ENCODE measurements at regions not wholly inside any gene's neighbourhood (a gene's known extent, or its start where the extent isn't known, plus 50 kb on each side); places are given as distances from the start of the nearest gene placed in this dataset.

GRCh38 chr10:78893217-78893616, 175.5 kb upstream of the ZMIZ1 start:
- Histone ChIP-seq H3K9me2 (ENCODE audit: insufficient read depth) (no peaks in the 10 kb centered on the region), H3K4me2 (ENCODE audit: low read length) (no peak overlapping the region), H3K27ac (ENCODE audit: low read depth, low read length) (no peak overlapping the region), H3K9ac (ENCODE audit: low read length) (no peak overlapping the region), H4K20me1 (ENCODE audit: insufficient read depth) (no peaks in the 10 kb centered on the region), H3K79me2 (ENCODE audit: insufficient read depth, low read length) (no peaks in the 10 kb centered on the region), H2AFZ (ENCODE audit: low read depth, low read length, poor library complexity, severe bottlenecking) (no peak overlapping the region), H3K36me3 (ENCODE audit: control insufficient read depth in 1 of 2, insufficient read depth in 2 of 2, low read length in 2 of 2) (no peaks in the 10 kb centered on the region), H3K27me3 (ENCODE audit: insufficient read depth, low read length) (no peaks in the 10 kb centered on the region), H3K9me3 (ENCODE audit: control insufficient read depth in 1 of 2, insufficient read depth in 1 of 2, low read depth in 1 of 2, low read length in 2 of 2) (no peaks in the 10 kb centered on the region), H3K4me3 (replicated peaks in 1 of 2; ENCODE audit: low read depth in 1 of 2, low read length in 2 of 2) (no peak overlapping the region), H3K4me1 (ENCODE audit: control insufficient read depth in 1 of 2, insufficient read depth in 2 of 2, low read length in 2 of 2) (no peaks in the 10 kb centered on the region)
- RAD21 ChIA-PET (ENCODE audit: low non-redundant PET in 1 of 2, low total read pairs in 2 of 2, uncharacterized antibody in 2 of 2, unreplicated experiment in 2 of 2), result no interaction called here
- intact Hi-C loops (cut with micrococcal nuclease), result no loop called here
- DNase-seq (ENCODE audit: low read depth, low spot score) (no peak), ATAC-seq (no peak)
- TF ChIP-seq ZNF274 (IDR thresholded peaks at IDR 0.05; ENCODE audit: low read depth, low read length) (no peak), SP1 (IDR thresholded peaks at IDR 0.05; ENCODE audit: low read depth) (no peak), FOSL1 (IDR thresholded peaks at IDR 0.05; ENCODE audit: low read depth) (no peak), EZH2 (IDR thresholded peaks at IDR 0.05) (no peak), POLR2A (IDR thresholded peaks at IDR 0.05; ENCODE audit: borderline replicate concordance, extremely low read depth, insufficient read depth, insufficient read length) (no peak), ATF3 (IDR thresholded peaks at IDR 0.05) (no peak), ZBTB33 (IDR thresholded peaks at IDR 0.05; ENCODE audit: extremely low read depth, insufficient replicate concordance, low read length) (no peak), RAD21 (IDR thresholded peaks at IDR 0.05; ENCODE audit: low read depth) (no peak), EGR1 (IDR thresholded peaks at IDR 0.05; ENCODE audit: low read depth) (no peak), CEBPB (IDR thresholded peaks at IDR 0.05; ENCODE audit: low read depth) (no peak), SRF (IDR thresholded peaks at IDR 0.05; ENCODE audit: low read depth) (no peak), EZH2phosphoT487 (IDR thresholded peaks at IDR 0.05; ENCODE audit: borderline replicate concordance) (no peak), CBX3 (IDR thresholded peaks at IDR 0.05; ENCODE audit: low read depth) (no peak), TCF7L2 (IDR thresholded peaks at IDR 0.05; ENCODE audit: borderline replicate concordance, extremely low read depth, insufficient read depth, insufficient read length) (no peak), SIN3A (IDR thresholded peaks at IDR 0.05; ENCODE audit: low read depth) (no peak), ZFX (IDR thresholded peaks at IDR 0.05) (no peak), ELF1 (IDR thresholded peaks at IDR 0.05; ENCODE audit: borderline replicate concordance, low read depth) (no peak)
- TF ChIP-seq, protein P1, sequence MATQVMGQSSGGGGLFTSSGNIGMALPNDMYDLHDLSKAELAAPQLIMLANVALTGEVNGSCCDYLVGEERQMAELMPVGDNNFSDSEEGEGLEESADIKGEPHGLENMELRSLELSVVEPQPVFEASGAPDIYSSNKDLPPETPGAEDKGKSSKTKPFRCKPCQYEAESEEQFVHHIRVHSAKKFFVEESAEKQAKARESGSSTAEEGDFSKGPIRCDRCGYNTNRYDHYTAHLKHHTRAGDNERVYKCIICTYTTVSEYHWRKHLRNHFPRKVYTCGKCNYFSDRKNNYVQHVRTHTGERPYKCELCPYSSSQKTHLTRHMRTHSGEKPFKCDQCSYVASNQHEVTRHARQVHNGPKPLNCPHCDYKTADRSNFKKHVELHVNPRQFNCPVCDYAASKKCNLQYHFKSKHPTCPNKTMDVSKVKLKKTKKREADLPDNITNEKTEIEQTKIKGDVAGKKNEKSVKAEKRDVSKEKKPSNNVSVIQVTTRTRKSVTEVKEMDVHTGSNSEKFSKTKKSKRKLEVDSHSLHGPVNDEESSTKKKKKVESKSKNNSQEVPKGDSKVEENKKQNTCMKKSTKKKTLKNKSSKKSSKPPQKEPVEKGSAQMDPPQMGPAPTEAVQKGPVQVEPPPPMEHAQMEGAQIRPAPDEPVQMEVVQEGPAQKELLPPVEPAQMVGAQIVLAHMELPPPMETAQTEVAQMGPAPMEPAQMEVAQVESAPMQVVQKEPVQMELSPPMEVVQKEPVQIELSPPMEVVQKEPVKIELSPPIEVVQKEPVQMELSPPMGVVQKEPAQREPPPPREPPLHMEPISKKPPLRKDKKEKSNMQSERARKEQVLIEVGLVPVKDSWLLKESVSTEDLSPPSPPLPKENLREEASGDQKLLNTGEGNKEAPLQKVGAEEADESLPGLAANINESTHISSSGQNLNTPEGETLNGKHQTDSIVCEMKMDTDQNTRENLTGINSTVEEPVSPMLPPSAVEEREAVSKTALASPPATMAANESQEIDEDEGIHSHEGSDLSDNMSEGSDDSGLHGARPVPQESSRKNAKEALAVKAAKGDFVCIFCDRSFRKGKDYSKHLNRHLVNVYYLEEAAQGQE (IDR thresholded peaks at IDR 0.05; ENCODE audit: low read depth), result no peak
- TF ChIP-seq, protein P2, sequence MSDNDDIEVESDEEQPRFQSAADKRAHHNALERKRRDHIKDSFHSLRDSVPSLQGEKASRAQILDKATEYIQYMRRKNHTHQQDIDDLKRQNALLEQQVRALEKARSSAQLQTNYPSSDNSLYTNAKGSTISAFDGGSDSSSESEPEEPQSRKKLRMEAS (IDR thresholded peaks at IDR 0.05), result no peak
- TF ChIP-seq, protein P3, sequence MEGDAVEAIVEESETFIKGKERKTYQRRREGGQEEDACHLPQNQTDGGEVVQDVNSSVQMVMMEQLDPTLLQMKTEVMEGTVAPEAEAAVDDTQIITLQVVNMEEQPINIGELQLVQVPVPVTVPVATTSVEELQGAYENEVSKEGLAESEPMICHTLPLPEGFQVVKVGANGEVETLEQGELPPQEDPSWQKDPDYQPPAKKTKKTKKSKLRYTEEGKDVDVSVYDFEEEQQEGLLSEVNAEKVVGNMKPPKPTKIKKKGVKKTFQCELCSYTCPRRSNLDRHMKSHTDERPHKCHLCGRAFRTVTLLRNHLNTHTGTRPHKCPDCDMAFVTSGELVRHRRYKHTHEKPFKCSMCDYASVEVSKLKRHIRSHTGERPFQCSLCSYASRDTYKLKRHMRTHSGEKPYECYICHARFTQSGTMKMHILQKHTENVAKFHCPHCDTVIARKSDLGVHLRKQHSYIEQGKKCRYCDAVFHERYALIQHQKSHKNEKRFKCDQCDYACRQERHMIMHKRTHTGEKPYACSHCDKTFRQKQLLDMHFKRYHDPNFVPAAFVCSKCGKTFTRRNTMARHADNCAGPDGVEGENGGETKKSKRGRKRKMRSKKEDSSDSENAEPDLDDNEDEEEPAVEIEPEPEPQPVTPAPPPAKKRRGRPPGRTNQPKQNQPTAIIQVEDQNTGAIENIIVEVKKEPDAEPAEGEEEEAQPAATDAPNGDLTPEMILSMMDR (IDR thresholded peaks at IDR 0.05 in 2 of 3, conservative IDR thresholded peaks at IDR 0.05 in 1 of 3; ENCODE audit: borderline replicate concordance in 1 of 3, insufficient read depth in 1 of 3, low read depth in 2 of 3, low read length in 2 of 3), result no peak
- POLR2A ChIA-PET, result no interaction called here
- CTCF ChIA-PET, result interaction anchor here (0.7 kb wide), 1 partner anchor 82 kb away, joined by 3 read pairs; no protein-coding TSS in a partner anchor
- no TSS peak for BruUV-seq (replicated peaks)

All from HCT116 (cell line).